GM18517 (cell line): ENCODE measurements at regions not wholly inside any gene's neighbourhood (a gene's known extent, or its start where the extent isn't known, plus 50 kb on each side); places are given as distances from the start of the nearest gene placed in this dataset.

ENCODE experiments used
- ATAC-seq: cut with Tn5 transposase; IDR thresholded peaks from one replicate; pipeline ENCODE4 v1.9.1; 2021; ENCODE audit warnings: mild to moderate bottlenecking, moderate library complexity; ENCODE audit not compliant: unreplicated experiment

- ATAC-seq: no peak
Measured at GRCh38 chr9:85430659-85431338, 311.0 kb downstream of the AGTPBP1 start.

GRCh38 chr9:85428230-85428629, 313.5 kb downstream of the AGTPBP1 start:
- no peak for ATAC-seq

GRCh38 chr9:85427772-85428171, 314.0 kb downstream of the AGTPBP1 start:
- ATAC-seq: no peak

GRCh38 chr9:85425153-85425611, 316.6 kb downstream of the AGTPBP1 start:
- no peak for ATAC-seq

GRCh38 chr9:85423422-85423821, 318.3 kb downstream of the AGTPBP1 start:
- no peak for ATAC-seq

GRCh38 chr9:85421641-85422040, 320.1 kb downstream of the AGTPBP1 start:
- ATAC-seq: no peak

GRCh38 chr9:85420750-85421149, 321.0 kb downstream of the AGTPBP1 start:
- peak; percentile 43 for ATAC-seq

GRCh38 chr9:85417674-85418073, 324.1 kb downstream of the AGTPBP1 start:
- no peak for ATAC-seq

GRCh38 chr9:85416715-85417114, 325.0 kb downstream of the AGTPBP1 start:
- ATAC-seq: no peak

- no peak for ATAC-seq
Measured at GRCh38 chr9:85414390-85414789, 327.4 kb downstream of the AGTPBP1 start.

GRCh38 chr9:85408494-85408893, 333.3 kb downstream of the AGTPBP1 start:
- no peak for ATAC-seq

GRCh38 chr9:85405566-85405950, 336.2 kb downstream of the AGTPBP1 start:
- no peak for ATAC-seq

- no peak for ATAC-seq
Measured at GRCh38 chr9:85404911-85405565, 336.7 kb downstream of the AGTPBP1 start.

GRCh38 chr9:85402551-85402950, 339.2 kb downstream of the AGTPBP1 start:
- no peak for ATAC-seq

- no peak for ATAC-seq
Measured at GRCh38 chr9:85401998-85402397, 339.8 kb downstream of the AGTPBP1 start.

- no peak for ATAC-seq
Measured at GRCh38 chr9:85397005-85397404, 344.7 kb downstream of the AGTPBP1 start.

GRCh38 chr9:85392260-85392659, 349.5 kb downstream of the AGTPBP1 start:
- ATAC-seq: no peak

- no peak for ATAC-seq
Measured at GRCh38 chr9:85377731-85378289, 363.9 kb downstream of the AGTPBP1 start.

- no peak for ATAC-seq
Measured at GRCh38 chr9:85368781-85369180, 373.0 kb downstream of the AGTPBP1 start.

GRCh38 chr9:85359161-85359560, 382.6 kb downstream of the AGTPBP1 start:
- no peak for ATAC-seq

- ATAC-seq: no peak
Measured at GRCh38 chr9:85349046-85349445, 392.7 kb downstream of the AGTPBP1 start.

- no peak for ATAC-seq
Measured at GRCh38 chr9:85347541-85347940, 394.2 kb downstream of the AGTPBP1 start.
